A549 (cell line): ENCODE measurements at regions not wholly inside any gene's neighbourhood (a gene's known extent, or its start where the extent isn't known, plus 50 kb on each side); places are given as distances from the start of the nearest gene placed in this dataset.
"Not testable (repeated sequence)": the region's sequence is repeated elsewhere in the genome, so short reads cannot be mapped to it uniquely, and the experiment has no call there.

Experiments
- BHLHE40 ChIP-seq: IDR thresholded peaks from 2 replicates; pipeline ENCODE4 v1.6.1; 2012; ENCODE audit warnings: low read depth, low read length, inconsistent platforms
- CEBPB ChIP-seq, 2 experiments: fragments of >200 bp in 1 of 2; sonication (Bioruptor Twin) in 1 of 2; formaldehyde crosslinking in 1 of 2; IDR thresholded peaks; 2 replicates each; pipeline ENCODE4 v1.6.1; 2012 to 2016
- CHD2 ChIP-seq: fragments of 150-350 bp; IDR thresholded peaks from 2 replicates; pipeline ENCODE4 v1.6.1; 2014; ENCODE audit warnings: low read length; ENCODE audit not compliant: partially characterized antibody
- CTCF ChIP-seq: fragments of >200 bp; sonication (Bioruptor Twin); formaldehyde crosslinking; IDR thresholded peaks from 3 replicates; pipeline ENCODE4 v1.5.1; 2016
- EHMT2 ChIP-seq: fragments of 200-600 bp; sonication (generic); IDR thresholded peaks from 2 replicates; pipeline ENCODE4 v1.6.1; 2016; ENCODE audit warnings: antibody characterized with exemption, low read depth, mild to moderate bottlenecking, moderate library complexity
- FOSL2 ChIP-seq, 2 experiments: fragments of 450-650 bp in 1 of 2; fragments of >200 bp in 1 of 2; sonication (Bioruptor Twin) in 1 of 2; formaldehyde crosslinking; IDR thresholded peaks; 2 replicates each; pipeline versions ENCODE4 v1.5.0 to v1.6.1; 2016 to 2020; ENCODE audit warnings: mild to moderate bottlenecking in 1 of 2, moderate library complexity in 1 of 2
- MAX ChIP-seq: IDR thresholded peaks from 2 replicates; pipeline ENCODE4 v1.6.1; 2012
- MYC ChIP-seq: IDR thresholded peaks from 2 replicates; pipeline ENCODE4 v1.6.1; 2012; ENCODE audit warnings: mild to moderate bottlenecking, inconsistent platforms, low read length, improper control_type of control experiment, borderline replicate concordance
- POLR2A ChIP-seq: IDR thresholded peaks from 2 replicates; pipeline ENCODE4 v1.6.1; 2012; ENCODE audit warnings: mild to moderate bottlenecking, low read length
- RCOR1 ChIP-seq: fragments of 150-350 bp; IDR thresholded peaks from 2 replicates; pipeline ENCODE4 v1.6.1; 2014; ENCODE audit warnings: antibody characterized with exemption, low read length, low read depth
- SREBF2 ChIP-seq: fragments of 450-650 bp; IDR thresholded peaks from 2 replicates; pipeline ENCODE4 v1.6.1; 2014; ENCODE audit warnings: mild to moderate bottlenecking, moderate library complexity
- USF2 ChIP-seq: fragments of 450-650 bp; IDR thresholded peaks from 2 replicates; pipeline ENCODE4 v1.6.1; 2014; ENCODE audit warnings: antibody characterized with exemption

- TF ChIP-seq CTCF; SREBF2; BHLHE40; POLR2A; EHMT2; USF2; RCOR1; FOSL2 (IDR thresholded peaks at IDR 0.05); FOSL2 (CRISPR knock-in tag; IDR thresholded peaks at IDR 0.05); MYC; MAX; CEBPB (IDR thresholded peaks at IDR 0.05); CHD2: not testable (repeated sequence)
Measured at GRCh38 chr11:28890601-28891040, 782.4 kb downstream of the METTL15 start.
